K562 (cell line): ENCODE measurements at regions not wholly inside any gene's neighbourhood (a gene's known extent, or its start where the extent isn't known, plus 50 kb on each side); places are given as distances from the start of the nearest gene placed in this dataset.

Experiments
- ATAC-seq: fragments of 200-7000 bp; cut with Tn5 transposase; 3 replicates; pipeline ENCODE4 v1.9.1; 2020; ENCODE audit warnings: moderate library complexity
- BruUV-seq: library from RNA; stranded (reverse); fragments of 400-500 nt; replicated peaks from 2 replicates; lab custom pipeline; 2021; lab: Mats Ljungman, UMichigan
- CTCF ChIA-PET: fragments of 300-600 bp; formaldehyde crosslinking; extraction: SDS; loops from one replicate; lab custom pipeline; 2021; ENCODE audit warnings: low intra/inter-chr PET ratio; lab: Yijun Ruan, JAX
- POLR2A ChIA-PET: fragments of 300-600, 350-650 bp; sonication (Branson Sonifier 250); formaldehyde crosslinking; extraction: SDS; loops from one replicate; lab custom pipeline; 2021; ENCODE audit warnings: antibody characterized with exemption, inconsistent platforms; lab: Yijun Ruan, JAX
- DNase-seq, 4 experiments: peaks; one replicate each; pipeline versions ENCODE4 v3.0.0 to v3.0.0-alpha.2; 2011 to 2018; ENCODE audit warnings: low spot score in 3 of 4, mixed read lengths in 3 of 4; ENCODE audit errors: extremely low read depth in 1 of 4
- FAIRE-seq: peaks from 2 replicates; lab custom pipeline; 2011; peaks lifted over from hg19 to GRCh38; lab: Jason Lieb, UNC
- H2AFZ ChIP-seq: 2 replicates; pipeline ENCODE4 v1.6.0; 2011; ENCODE audit warnings: low read depth, low read length, control low read depth, inconsistent platforms
- H3K27ac ChIP-seq: fragments of 200-600 bp; 3 replicates; pipeline ENCODE4 v1.8.0; 2011; ENCODE audit warnings: low read depth, mild to moderate bottlenecking, control low read depth, inconsistent platforms, low read length, moderate library complexity, mixed read lengths; ENCODE audit errors: extremely low read depth
- H3K27me3 ChIP-seq, 2 experiments: fragments of 300-600 bp in 1 of 2; 2 replicates in 1 of 2; 3 replicates in 1 of 2; pipeline versions ENCODE4 v1.6.0 to v1.8.0; 2011; ENCODE audit warnings: inconsistent platforms in 2 of 2, low read length in 2 of 2, mild to moderate bottlenecking in 1 of 2, mixed read lengths in 1 of 2, moderate library complexity in 1 of 2; ENCODE audit not compliant: control insufficient read depth in 2 of 2, insufficient read depth in 2 of 2
- H3K36me3 ChIP-seq: fragments of 300-600 bp; 3 replicates; pipeline ENCODE4 v1.8.0; 2011; ENCODE audit warnings: mild to moderate bottlenecking, low read length, inconsistent platforms; ENCODE audit not compliant: control insufficient read depth, insufficient read depth
- H3K4me1 ChIP-seq, 2 experiments: fragments of 200-600 bp in 1 of 2; replicated peaks in 1 of 2; 2 replicates in 1 of 2; 3 replicates in 1 of 2; pipeline versions ENCODE4 v1.5.1 to v1.8.0; 2011; ENCODE audit warnings: inconsistent platforms in 2 of 2, low read length in 2 of 2, mild to moderate bottlenecking in 1 of 2, mixed read lengths in 1 of 2, moderate library complexity in 1 of 2; ENCODE audit not compliant: control insufficient read depth in 2 of 2, insufficient read depth in 2 of 2
- H3K4me2 ChIP-seq: 2 replicates; pipeline ENCODE4 v1.6.1; 2011; ENCODE audit warnings: low read length, control low read depth, inconsistent platforms, mixed read lengths; ENCODE audit not compliant: insufficient read depth
- H3K4me3 ChIP-seq: fragments of 200-600 bp; sonication (generic), shearing (Covaris generic); 2 replicates; pipeline ENCODE4 v1.5.1; 2016; ENCODE audit warnings: control low read depth, inconsistent platforms
- H3K79me2 ChIP-seq: fragments of 200-600 bp; 3 replicates; pipeline ENCODE4 v1.8.0; 2011; ENCODE audit warnings: low read length, inconsistent platforms; ENCODE audit not compliant: control insufficient read depth, insufficient read depth
- H3K9ac ChIP-seq, 2 experiments: 2 replicates each; pipeline versions ENCODE4 v1.6.0 to v1.6.1; 2011; ENCODE audit warnings: low read depth in 2 of 2, low read length in 2 of 2, control low read depth in 1 of 2, inconsistent platforms in 1 of 2, mild to moderate bottlenecking in 1 of 2, mixed read lengths in 1 of 2; ENCODE audit not compliant: insufficient read depth in 1 of 2
- H3K9me1 ChIP-seq: one replicate; pipeline ENCODE4 v1.6.0; 2011; ENCODE audit warnings: inconsistent platforms, mild to moderate bottlenecking, low read length, moderate library complexity; ENCODE audit not compliant: control insufficient read depth, insufficient read depth
- H3K9me3 ChIP-seq: replicated peaks from 2 replicates; pipeline ENCODE4 v1.5.1; 2011; ENCODE audit warnings: low read depth, low read length, inconsistent platforms; ENCODE audit not compliant: control insufficient read depth, insufficient read depth
- H4K20me1 ChIP-seq: replicated peaks from 2 replicates; pipeline ENCODE4 v1.6.1; 2011; ENCODE audit warnings: low read length, inconsistent platforms, mixed read lengths; ENCODE audit not compliant: control insufficient read depth, insufficient read depth
- CHCHD3 ChIP-seq: fragments of 250-450 bp; sonication (Bioruptor Pico); IDR thresholded peaks from 2 replicates; pipeline ENCODE4 v2.1.2; 2022; ENCODE audit warnings: mild to moderate bottlenecking
- HNRNPL ChIP-seq: fragments of 200-400 bp; formaldehyde crosslinking; IDR thresholded peaks from 2 replicates; pipeline ENCODE4 v1.6.1; 2017; ENCODE audit warnings: low read depth, mild to moderate bottlenecking, low read length
- KDM2B ChIP-seq: fragments of 250-450 bp; sonication (Bioruptor Pico); IDR thresholded peaks from 2 replicates; pipeline ENCODE4 v1.8.0; 2021; ENCODE audit warnings: mild to moderate bottlenecking, moderate library complexity
- MGA ChIP-seq: fragments of 450-650 bp; IDR thresholded peaks from 2 replicates; pipeline ENCODE4 v1.6.1; 2016; ENCODE audit warnings: mild to moderate bottlenecking, moderate library complexity
- NUFIP1 ChIP-seq: fragments of 450-650 bp; IDR thresholded peaks from 2 replicates; pipeline ENCODE4 v1.6.1; 2018; ENCODE audit not compliant: partially characterized antibody
- SAFB ChIP-seq: fragments of 200-400 bp; formaldehyde crosslinking; IDR thresholded peaks from 2 replicates; pipeline ENCODE4 v1.6.1; 2017; ENCODE audit warnings: low read depth, low read length, borderline replicate concordance
- SIRT6 ChIP-seq: IDR thresholded peaks from one replicate; pipeline ENCODE4 v1.6.1; 2012; ENCODE audit warnings: low read depth, mild to moderate bottlenecking, control low read depth, inconsistent platforms, low read length, moderate library complexity
- SMC3 ChIP-seq: conservative IDR thresholded peaks from 2 replicates; pipeline ENCODE4 v1.6.1; 2011; ENCODE audit warnings: low read depth, low read length, improper control_type of control experiment; ENCODE audit not compliant: insufficient read depth
- SNAPC5 ChIP-seq: fragments of 250-450 bp; sonication (Bioruptor Pico); IDR thresholded peaks from 2 replicates; pipeline ENCODE4 v1.8.0; 2021; ENCODE audit warnings: moderate library complexity, mild to moderate bottlenecking, inconsistent platforms
- ZNF24 ChIP-seq: fragments of 450-650 bp; IDR thresholded peaks from 2 replicates; pipeline ENCODE4 v1.6.1; 2016
- ZNF717 ChIP-seq: fragments of 250-450 bp; sonication (Bioruptor Pico); IDR thresholded peaks from 2 replicates; pipeline ENCODE4 v1.5.0; 2021
- WGBS: fragments of 100-300 bp; shearing (Covaris generic); methylation state at CpG from one replicate; pipeline ENCODE4 v1.1.6; 2016; ENCODE audit warnings: low coverage, mixed read lengths; ENCODE audit not compliant: insufficient coverage; ENCODE audit errors: missing lambda C conversion rate; 5-methylcytosine and 5-hydroxymethylcytosine counted together
- in situ Hi-C: fragments of 300-500 bp; cut with MboI; formaldehyde crosslinking; loops from 4 replicates; pipeline ENCODE4 v1.15.0; 2018; ENCODE audit warnings: inconsistent platforms, mixed read lengths
- intact Hi-C: fragments of 100-400 bp; cut with micrococcal nuclease; formaldehyde crosslinking; loops from 2 replicates; pipeline ENCODE4 v1.14.2; 2022

GRCh38 chr10:21289271-21289670 lies 236.2 kb downstream of the SKIDA1 start:
- no peaks in the 10 kb centered on the region for H3K9me3 ChIP-seq
- no peak overlapping the region for H2AFZ ChIP-seq
- no peak overlapping the region for H3K9ac ChIP-seq
- no peak for DNase-seq
- no peak for ATAC-seq
- ChIA-PET CTCF (no interaction called here), POLR2A (interaction anchor here (0.7 kb wide), 1 partner anchor 9 kb away, joined by 3 read pairs; no protein-coding TSS in a partner anchor)
- 17% methylated on average over 3 of the region's 3 CpGs for WGBS
- no peak overlapping the region for H3K4me3 ChIP-seq
- TF ChIP-seq SMC3: no peak
- TF ChIP-seq CHCHD3 (CRISPR knock-in tag): no peak
- no peak for TF ChIP-seq HNRNPL
- TF ChIP-seq SNAPC5 (CRISPR knock-in tag): no peak
- TF ChIP-seq SAFB: no peak
- TF ChIP-seq KDM2B: no peak
- TF ChIP-seq MGA: no peak
- TF ChIP-seq SIRT6: no peak
- no peak for TF ChIP-seq ZNF717 (CRISPR knock-in tag)
- TF ChIP-seq NUFIP1: no peak
- TF ChIP-seq ZNF24: no peak
- intact Hi-C loops: no loop called here
- H3K27ac ChIP-seq: no peak overlapping the region
- no peak for FAIRE-seq
- H3K79me2 ChIP-seq: no peaks in the 10 kb centered on the region
- no peak overlapping the region for H3K4me2 ChIP-seq
- no peaks in the 10 kb centered on the region for H4K20me1 ChIP-seq
- no peaks in the 10 kb centered on the region for H3K36me3 ChIP-seq
- peaks cover 3 to 4% of the 10 kb centered on the region in 2 experiments; a peak in 2 of 5 replicates for H3K27me3 ChIP-seq
- H3K9me1 ChIP-seq: no peaks in the 10 kb centered on the region
- 0 out of 5 replicates have a peak, but pooled peaks cover 0 to 5% of the 10 kb centered on the region in 2 experiments for H3K4me1 ChIP-seq
- in situ Hi-C loops: no loop called here
- BruUV-seq: no TSS peak
